ENCODE measurements at regions not wholly inside any gene's neighbourhood (a gene's known extent, or its start where the extent isn't known, plus 50 kb on each side); places are given as distances from the start of the nearest gene placed in this dataset.

- POLR2A ChIA-PET: no interaction called here
- Mint-ChIP-seq H3K27ac (no peak overlapping the region), H3K36me3 (ENCODE audit: low read depth) (no peaks in the 10 kb centered on the region), H3K27me3 (ENCODE audit: low read depth) (no peaks in the 10 kb centered on the region), H3K4me1 (ENCODE audit: low read depth) (no peaks in the 10 kb centered on the region), H3K9me3 (ENCODE audit: insufficient read depth) (peaks cover 8% of the 10 kb centered on the region), H3K4me3 (no peak overlapping the region)
- ATAC-seq (no peak), DNase-seq (no peak)
- CTCF ChIA-PET: no interaction called here
Observed at GRCh38 chr9:23638011-23638410, 188.0 kb downstream of the ELAVL2 start.

- no peaks in the 10 kb centered on the region for H3K36me3 Mint-ChIP-seq (ENCODE audit: low read depth)
- no peak overlapping the region for H3K4me3 Mint-ChIP-seq
- POLR2A ChIA-PET: no interaction called here
- H3K9me3 Mint-ChIP-seq (ENCODE audit: insufficient read depth): peaks cover 6% of the 10 kb centered on the region
- no peaks in the 10 kb centered on the region for H3K27me3 Mint-ChIP-seq (ENCODE audit: low read depth)
- CTCF ChIA-PET: no interaction called here
- ATAC-seq (no peak), DNase-seq (no peak)
- H3K4me1 Mint-ChIP-seq (ENCODE audit: low read depth): no peaks in the 10 kb centered on the region
- no peak overlapping the region for H3K27ac Mint-ChIP-seq
Observed at GRCh38 chr9:23638837-23639426, 187.1 kb downstream of the ELAVL2 start.

Data from activated CD8-positive, alpha-beta T cell treated with anti-CD3 and anti-CD28 coated beads, Interleukin-2, amount 10 ng/mL, durations not matched to agents 7 days and 5 days (primary cell).